Stimulated activated effector memory CD8-positive, alpha-beta T cell treated with anti-CD3 and anti-CD28 coated beads, Interleukin-12 subunit alpha, Interleukin-12 subunit beta, amount 100 ng/mL, for 72 hours (primary cell): ENCODE measurements at regions not wholly inside any gene's neighbourhood (a gene's known extent, or its start where the extent isn't known, plus 50 kb on each side); places are given as distances from the start of the nearest gene placed in this dataset.

Source experiments
- ATAC-seq: fragments of 150-1000 bp; cut with Tn5 transposase; 2 replicates; pipeline ENCODE4 v1.10.0; 2021
- DNase-seq, 2 donors: peaks; one replicate each; pipeline ENCODE4 v3.0.0; 2021 to 2022; ENCODE audit warnings: low spot score in 2 of 2
- H3K27ac Mint-ChIP-seq: one replicate; pipeline ENCODE4 v1.8.0; 2022; ENCODE audit warnings: mild to moderate bottlenecking, mixed read lengths
- H3K36me3 Mint-ChIP-seq: one replicate; pipeline ENCODE4 v1.8.0; 2022; ENCODE audit warnings: mild to moderate bottlenecking, mixed read lengths
- H3K4me1 Mint-ChIP-seq: one replicate; pipeline ENCODE4 v1.8.0; 2022; ENCODE audit warnings: mixed read lengths
- H3K4me3 Mint-ChIP-seq: one replicate; pipeline ENCODE4 v1.8.0; 2022; ENCODE audit warnings: mild to moderate bottlenecking, mixed read lengths
- H3K9me3 Mint-ChIP-seq: one replicate; pipeline ENCODE4 v1.8.0; 2022; ENCODE audit warnings: mixed read lengths

GRCh38 chr10:36281831-36282331, 639.8 kb upstream of the FZD8 start:
- H3K36me3 Mint-ChIP-seq = no peaks in the 10 kb centered on the region
- H3K9me3 Mint-ChIP-seq = peaks cover 27% of the 10 kb centered on the region
- no peaks in the 10 kb centered on the region for H3K4me1 Mint-ChIP-seq
- ATAC-seq = no peak
- no peak overlapping the region for H3K4me3 Mint-ChIP-seq
- no peak for DNase-seq
- H3K27ac Mint-ChIP-seq = no peak overlapping the region

DNA sequence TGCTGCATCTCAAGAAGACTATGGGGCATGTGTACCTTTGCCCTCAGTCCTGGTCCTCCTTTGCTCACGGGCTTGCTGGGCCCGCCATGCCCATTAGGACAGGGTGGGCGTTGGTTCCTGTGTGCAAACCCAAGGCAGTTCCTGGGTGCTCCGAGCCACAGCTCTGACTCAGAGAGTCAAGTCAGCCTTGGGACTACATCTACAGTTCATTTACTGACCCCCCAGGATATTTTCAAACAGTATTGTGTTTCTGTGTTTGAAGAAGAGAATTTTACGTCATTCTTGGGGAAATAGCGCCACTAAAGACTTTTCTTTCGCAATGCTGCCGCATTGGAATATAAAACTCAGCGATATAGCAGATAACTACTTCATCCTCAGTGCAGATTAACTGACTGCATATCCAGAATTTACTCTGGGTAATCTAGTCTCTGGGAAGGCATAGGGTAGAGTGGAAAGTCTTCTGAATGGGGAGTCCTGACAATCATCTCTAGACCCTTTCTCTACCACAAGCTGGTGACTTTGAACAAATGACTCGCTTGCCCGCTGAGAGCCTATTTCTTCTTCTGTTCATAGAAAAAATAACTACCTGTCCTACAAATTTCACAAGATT, 638.9 kb upstream of the FZD8 start:
- peaks cover 24% of the 10 kb centered on the region for H3K9me3 Mint-ChIP-seq
- no peaks in the 10 kb centered on the region for H3K4me1 Mint-ChIP-seq
- H3K27ac Mint-ChIP-seq = no peak overlapping the region
- no peak for ATAC-seq
- DNase-seq = no peak
- H3K36me3 Mint-ChIP-seq = no peaks in the 10 kb centered on the region
- H3K4me3 Mint-ChIP-seq = no peak overlapping the region

DNA sequence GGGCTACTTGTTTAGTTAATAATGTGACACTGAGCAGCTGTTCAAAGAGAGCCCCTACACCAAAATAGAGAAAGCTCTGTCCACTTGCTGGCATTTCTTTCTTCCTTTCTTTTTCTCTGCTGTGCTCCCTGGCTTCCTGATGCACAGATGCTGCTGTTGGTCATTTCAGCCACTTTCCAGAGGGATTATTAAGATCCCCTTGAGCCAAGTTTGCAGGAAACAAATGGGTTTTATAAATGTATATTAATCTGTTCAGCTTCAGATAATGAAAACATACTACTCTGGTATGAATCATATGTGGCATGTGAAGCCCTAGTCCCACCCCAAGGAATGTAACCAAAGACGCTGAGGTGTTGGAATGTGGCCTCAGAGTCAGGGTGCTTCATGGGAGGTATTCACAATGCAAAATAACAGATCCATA, 638.2 kb upstream of the FZD8 start:
- H3K9me3 Mint-ChIP-seq = peaks cover 19% of the 10 kb centered on the region
- no peak for DNase-seq

DNA sequence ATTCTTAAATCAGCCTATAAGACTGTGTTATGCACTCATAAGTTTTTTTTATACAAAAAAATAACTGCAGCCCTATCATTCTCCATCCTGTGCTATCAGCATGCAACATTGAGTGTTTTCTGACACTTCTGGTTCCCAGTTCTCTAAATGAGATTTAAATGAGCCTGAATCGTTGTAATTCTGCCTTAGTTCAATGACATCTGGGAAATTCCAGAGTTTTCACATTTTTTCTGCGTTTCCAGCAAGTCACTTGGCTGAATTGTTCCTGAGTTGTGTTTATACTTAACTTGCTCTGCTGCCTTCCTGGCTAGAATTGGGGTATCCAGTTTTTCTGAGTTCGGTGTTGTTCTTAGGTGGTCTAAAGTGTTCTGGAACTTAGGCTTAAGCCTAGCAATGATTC, 636.1 kb upstream of the FZD8 start:
- H3K4me1 Mint-ChIP-seq = no peaks in the 10 kb centered on the region
- ATAC-seq (no peak), DNase-seq (no peak)
- H3K27ac Mint-ChIP-seq = no peak overlapping the region
- no peak overlapping the region for H3K4me3 Mint-ChIP-seq
- H3K36me3 Mint-ChIP-seq = no peaks in the 10 kb centered on the region
- H3K9me3 Mint-ChIP-seq = peaks cover 20% of the 10 kb centered on the region

More for the DNA sequence above, 638.2 kb upstream of the FZD8 start:
- H3K4me1 Mint-ChIP-seq = no peaks in the 10 kb centered on the region
- no peak overlapping the region for H3K27ac Mint-ChIP-seq
- ATAC-seq = no peak
- H3K36me3 Mint-ChIP-seq = no peaks in the 10 kb centered on the region
- H3K4me3 Mint-ChIP-seq = no peak overlapping the region

GRCh38 chr10:36277459-36277858, 635.4 kb upstream of the FZD8 start:
- no peaks in the 10 kb centered on the region for H3K36me3 Mint-ChIP-seq
- DNase-seq (no peak), ATAC-seq (no peak)
- no peak overlapping the region for H3K4me3 Mint-ChIP-seq
- H3K9me3 Mint-ChIP-seq = peaks cover 20% of the 10 kb centered on the region
- H3K4me1 Mint-ChIP-seq = no peaks in the 10 kb centered on the region
- H3K27ac Mint-ChIP-seq = no peak overlapping the region

- ATAC-seq = no peak
- H3K27ac Mint-ChIP-seq = no peak overlapping the region
These were observed 629.7 kb upstream of the FZD8 start for GRCh38 chr10:36271627-36272340.

GRCh38 chr10:36269222-36269621, 627.1 kb upstream of the FZD8 start:
- no peaks in the 10 kb centered on the region for H3K4me1 Mint-ChIP-seq
- no peak overlapping the region for H3K4me3 Mint-ChIP-seq
- H3K36me3 Mint-ChIP-seq = no peaks in the 10 kb centered on the region
- H3K27ac Mint-ChIP-seq = no peak overlapping the region
- H3K9me3 Mint-ChIP-seq = peaks cover 15% of the 10 kb centered on the region
- DNase-seq (no peak), ATAC-seq (no peak)

More at GRCh38 chr10:36271627-36272340, 629.7 kb upstream of the FZD8 start:
- H3K36me3 Mint-ChIP-seq = no peaks in the 10 kb centered on the region
- no peak for DNase-seq
- no peak overlapping the region for H3K4me3 Mint-ChIP-seq
- H3K4me1 Mint-ChIP-seq = no peaks in the 10 kb centered on the region
- H3K9me3 Mint-ChIP-seq = peaks cover 14% of the 10 kb centered on the region

DNA sequence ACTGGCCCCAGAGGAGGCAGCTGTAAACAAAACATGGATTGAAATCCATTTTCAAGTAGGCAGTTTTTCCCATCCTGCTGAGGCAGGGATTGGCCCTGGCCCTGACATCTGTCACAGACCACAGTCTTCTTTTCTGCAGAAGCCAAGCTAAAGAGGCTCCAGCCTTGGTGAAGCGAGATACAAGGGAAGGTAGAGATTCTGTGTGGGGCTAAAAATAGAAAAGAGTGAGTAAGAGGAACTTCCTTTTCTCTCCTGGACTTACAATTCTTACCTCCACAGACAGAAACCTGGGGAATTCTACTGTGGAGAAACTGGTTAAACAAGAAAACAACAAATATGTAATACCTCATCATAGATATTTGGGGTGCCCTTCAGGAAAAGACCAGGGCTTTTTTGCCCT, 624.8 kb upstream of the FZD8 start:
- no peak for DNase-seq
- Mint-ChIP-seq H3K4me1 (no peaks in the 10 kb centered on the region), H3K36me3 (no peaks in the 10 kb centered on the region), H3K27ac (no peak overlapping the region), H3K9me3 (peaks cover 20% of the 10 kb centered on the region), H3K4me3 (no peak overlapping the region)
- ATAC-seq = no peak

- H3K4me3 Mint-ChIP-seq = no peak overlapping the region
- H3K4me1 Mint-ChIP-seq = no peaks in the 10 kb centered on the region
- DNase-seq (no peak), ATAC-seq (no peak)
- no peak overlapping the region for H3K27ac Mint-ChIP-seq
- peaks cover 18% of the 10 kb centered on the region for H3K9me3 Mint-ChIP-seq
- no peaks in the 10 kb centered on the region for H3K36me3 Mint-ChIP-seq
These were observed 623.6 kb upstream of the FZD8 start for GRCh38 chr10:36265741-36266140.

- H3K27ac Mint-ChIP-seq = no peak overlapping the region
These were observed 621.8 kb upstream of the FZD8 start for GRCh38 chr10:36263871-36264270.

GRCh38 chr10:36256948-36257356, 614.9 kb upstream of the FZD8 start:
- Mint-ChIP-seq H3K9me3 (peaks cover 21% of the 10 kb centered on the region), H3K27ac (no peak overlapping the region), H3K4me1 (no peaks in the 10 kb centered on the region), H3K36me3 (no peaks in the 10 kb centered on the region), H3K4me3 (no peak overlapping the region)
- DNase-seq (no peak), ATAC-seq (no peak)

More at GRCh38 chr10:36263871-36264270, 621.8 kb upstream of the FZD8 start:
- DNase-seq (no peak), ATAC-seq (no peak)
- H3K4me1 Mint-ChIP-seq = no peaks in the 10 kb centered on the region
- H3K4me3 Mint-ChIP-seq = no peak overlapping the region
- H3K36me3 Mint-ChIP-seq = no peaks in the 10 kb centered on the region
- H3K9me3 Mint-ChIP-seq = peaks cover 27% of the 10 kb centered on the region

- Mint-ChIP-seq H3K36me3 (no peaks in the 10 kb centered on the region), H3K4me1 (no peaks in the 10 kb centered on the region), H3K9me3 (peaks cover 21% of the 10 kb centered on the region), H3K27ac (no peak overlapping the region), H3K4me3 (no peak overlapping the region)
- no peak for DNase-seq
- ATAC-seq = no peak
These were observed 614.1 kb upstream of the FZD8 start for GRCh38 chr10:36256166-36256565.

DNA sequence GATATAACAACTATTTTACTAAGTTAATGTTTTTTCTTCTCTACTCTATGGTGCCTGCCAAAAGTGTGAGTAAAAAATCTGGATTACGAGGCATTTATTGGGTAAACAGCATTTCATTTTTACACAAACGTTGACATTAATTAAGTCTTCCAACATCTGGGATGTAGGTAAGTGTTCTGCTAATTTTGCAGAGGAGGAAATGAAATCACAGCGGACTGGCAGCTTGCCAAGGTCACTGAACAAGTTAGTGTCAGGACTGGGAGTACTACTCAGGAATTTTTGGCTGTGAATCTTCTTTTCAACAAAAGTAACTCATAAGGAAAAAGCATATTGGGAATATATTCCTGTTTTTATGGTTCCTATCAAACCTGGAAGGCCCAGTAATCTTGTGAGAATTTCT, 612.1 kb upstream of the FZD8 start:
- DNase-seq (no peak), ATAC-seq (no peak)
- H3K4me3 Mint-ChIP-seq = no peak overlapping the region
- no peak overlapping the region for H3K27ac Mint-ChIP-seq
- no peaks in the 10 kb centered on the region for H3K4me1 Mint-ChIP-seq
- H3K9me3 Mint-ChIP-seq = peaks cover 10% of the 10 kb centered on the region
- H3K36me3 Mint-ChIP-seq = no peaks in the 10 kb centered on the region

DNA sequence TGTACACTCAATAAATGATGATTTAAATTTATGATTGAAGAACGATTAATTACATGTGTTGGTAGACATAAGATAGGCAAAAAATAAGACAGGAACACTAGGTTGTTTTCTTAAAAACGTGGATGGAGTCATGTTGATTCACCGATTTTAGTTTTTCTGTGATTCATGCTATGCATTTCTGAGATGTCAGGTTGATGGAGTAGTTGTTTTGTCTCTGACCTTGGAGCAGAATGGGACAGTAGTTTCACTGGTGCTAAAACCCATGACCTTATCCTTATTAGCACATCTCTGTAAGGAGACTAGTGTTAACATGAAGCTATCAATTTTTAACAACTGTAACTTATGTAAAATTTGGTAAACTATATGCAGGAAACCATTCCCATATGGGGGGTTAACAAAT, 611.6 kb upstream of the FZD8 start:
- Mint-ChIP-seq H3K4me1 (no peaks in the 10 kb centered on the region), H3K9me3 (peaks cover 10% of the 10 kb centered on the region), H3K36me3 (no peaks in the 10 kb centered on the region), H3K4me3 (no peak overlapping the region), H3K27ac (no peak overlapping the region)
- DNase-seq (no peak), ATAC-seq (no peak)

GRCh38 chr10:36251068-36251467, 609.0 kb upstream of the FZD8 start:
- Mint-ChIP-seq H3K4me3 (no peak overlapping the region), H3K4me1 (no peaks in the 10 kb centered on the region), H3K27ac (no peak overlapping the region), H3K9me3 (peaks cover 12% of the 10 kb centered on the region), H3K36me3 (no peaks in the 10 kb centered on the region)
- ATAC-seq (no peak), DNase-seq (no peak)

GRCh38 chr10:36248304-36248981, 606.3 kb upstream of the FZD8 start:
- no peak overlapping the region for H3K27ac Mint-ChIP-seq

More at GRCh38 chr10:36248304-36248981, 606.3 kb upstream of the FZD8 start:
- Mint-ChIP-seq H3K4me3 (no peak overlapping the region), H3K9me3 (peaks cover 20% of the 10 kb centered on the region), H3K36me3 (no peaks in the 10 kb centered on the region), H3K4me1 (no peaks in the 10 kb centered on the region)
- ATAC-seq (no peak), DNase-seq (no peak)
